Activated CD4-positive, alpha-beta T cell treated with anti-CD3 and anti-CD28 coated beads, Interleukin-2, amount 50 U/mL, for 24 hours (primary cell): ENCODE measurements at regions not wholly inside any gene's neighbourhood (a gene's known extent, or its start where the extent isn't known, plus 50 kb on each side); places are given as distances from the start of the nearest gene placed in this dataset.
"Not testable (repeated sequence)": the region's sequence is repeated elsewhere in the genome, so short reads cannot be mapped to it uniquely, and the experiment has no call there.

Experiments
- DNase-seq, 2 donors: peaks; one replicate each; pipeline ENCODE4 v3.0.0-alpha.2; 2020; ENCODE audit warnings: low read depth in 1 of 2, low spot score in 1 of 2

DNA sequence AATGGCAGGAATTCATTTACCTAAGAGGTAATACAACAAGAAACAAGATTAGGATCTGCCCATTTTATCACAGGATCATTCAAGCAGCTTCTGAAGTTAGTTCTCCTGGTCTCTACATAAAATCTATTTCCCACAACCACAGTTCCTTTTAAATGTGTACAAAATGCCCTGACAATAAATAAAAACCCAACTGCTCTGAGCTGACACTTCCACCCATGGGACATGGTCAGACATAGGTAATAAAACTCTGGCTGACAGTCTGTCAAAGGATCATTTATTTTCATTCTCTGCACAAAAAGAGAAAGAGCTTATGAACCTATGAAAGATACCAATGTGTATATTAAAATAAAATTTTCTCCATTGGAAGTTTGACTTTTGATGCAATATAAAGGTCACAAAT lies 145.4 kb upstream of the PALMD start:
- no peak for DNase-seq

DNA sequence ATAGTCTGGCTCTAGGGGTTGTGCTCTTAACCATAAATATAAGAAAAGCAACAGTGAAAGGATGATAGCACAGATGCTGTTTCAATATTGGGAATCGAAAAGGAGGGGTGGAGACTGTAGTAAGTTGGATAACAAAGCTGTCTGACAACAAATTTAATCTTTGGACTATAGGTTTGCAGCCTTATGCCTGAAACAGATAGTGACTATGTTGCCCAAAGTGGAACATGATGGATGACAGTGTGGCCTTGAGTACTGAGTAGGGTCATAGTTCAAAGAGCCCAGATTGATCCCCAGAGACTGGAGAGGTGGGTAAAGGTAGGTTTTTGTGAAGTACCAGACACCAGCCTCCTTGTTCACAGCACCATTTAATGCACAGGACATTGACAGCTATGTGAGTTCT lies 144.0 kb upstream of the PALMD start:
- no peak for DNase-seq

DNA sequence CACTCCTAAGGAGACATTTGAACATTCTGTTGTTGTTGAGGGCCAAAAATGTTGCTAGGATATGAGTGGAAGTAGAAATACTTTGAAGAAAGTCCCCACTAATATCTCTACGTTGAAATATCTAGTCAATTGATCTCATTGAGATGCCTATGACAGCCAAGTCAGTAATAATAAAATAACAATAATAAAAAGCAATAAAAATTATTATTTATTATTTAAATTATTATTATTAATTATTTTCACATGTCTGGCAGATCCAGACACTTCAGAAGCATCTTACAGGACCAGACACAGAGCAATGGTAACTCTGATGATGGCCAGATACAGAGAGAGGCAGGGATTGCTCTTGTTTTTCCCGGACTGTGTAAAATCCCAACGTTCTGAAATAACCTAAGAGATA lies 143.5 kb upstream of the PALMD start:
- DNase-seq = no peak

DNA sequence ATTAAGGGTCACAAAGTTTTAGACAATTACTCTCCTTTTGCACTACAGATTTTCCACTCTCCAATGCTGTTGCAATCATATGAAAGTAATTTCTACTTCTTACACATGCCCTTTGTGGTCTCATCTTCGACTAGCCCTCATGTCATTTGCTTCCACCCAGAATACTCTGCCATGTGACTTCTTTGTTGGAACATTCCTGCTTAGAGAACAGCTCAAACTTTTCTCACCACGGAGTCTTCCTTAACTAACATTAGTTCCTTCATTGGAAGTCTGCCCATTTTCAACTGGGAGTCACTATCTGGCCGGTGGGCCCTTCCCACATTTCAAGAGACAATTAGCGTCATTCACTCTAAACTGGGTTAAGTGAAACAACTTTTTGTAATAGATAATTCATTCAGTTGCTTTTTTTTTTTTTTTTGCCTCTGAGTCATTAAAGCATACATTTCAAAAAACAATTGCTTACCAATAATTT lies 142.6 kb upstream of the PALMD start:
- no peak for DNase-seq

DNA sequence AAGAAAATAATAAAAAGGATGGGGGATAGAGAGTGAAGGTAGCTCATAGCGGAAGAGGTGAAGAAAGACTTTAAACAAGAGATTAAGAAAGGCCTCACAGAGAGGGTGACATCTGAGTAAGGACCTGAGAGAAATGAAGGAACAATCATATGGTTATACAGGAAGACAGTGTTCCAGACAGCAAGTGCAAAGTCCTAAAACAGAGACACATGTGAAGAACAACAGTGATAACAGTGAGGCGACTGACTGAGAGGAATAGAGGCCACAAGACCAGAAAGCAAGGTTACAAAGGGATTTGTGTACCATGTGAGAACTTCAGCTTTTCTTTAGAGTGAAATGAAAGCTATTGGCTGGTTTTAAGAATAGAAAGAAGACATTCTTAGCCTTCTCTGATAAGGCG lies 141.6 kb upstream of the PALMD start:
- DNase-seq = no peak

DNA sequence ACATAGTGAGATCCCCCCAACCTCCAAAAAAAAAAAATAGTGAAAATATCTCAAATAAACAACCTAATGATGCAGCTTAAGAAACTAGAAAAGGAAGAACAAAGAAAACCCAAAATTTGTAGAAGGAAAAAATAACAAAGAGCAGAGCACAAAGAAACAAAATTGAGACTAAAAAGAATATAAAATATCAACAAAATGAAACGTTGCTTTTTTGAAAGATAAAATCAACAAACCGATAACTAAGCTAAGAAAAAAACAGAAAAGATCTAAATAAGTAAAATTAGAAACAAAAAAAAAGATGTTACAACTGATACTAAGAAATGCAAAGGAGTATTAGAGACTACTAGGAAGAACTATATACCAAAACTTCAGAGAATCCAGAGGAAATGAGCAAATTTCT lies 139.3 kb upstream of the PALMD start:
- DNase-seq = no peak

DNA sequence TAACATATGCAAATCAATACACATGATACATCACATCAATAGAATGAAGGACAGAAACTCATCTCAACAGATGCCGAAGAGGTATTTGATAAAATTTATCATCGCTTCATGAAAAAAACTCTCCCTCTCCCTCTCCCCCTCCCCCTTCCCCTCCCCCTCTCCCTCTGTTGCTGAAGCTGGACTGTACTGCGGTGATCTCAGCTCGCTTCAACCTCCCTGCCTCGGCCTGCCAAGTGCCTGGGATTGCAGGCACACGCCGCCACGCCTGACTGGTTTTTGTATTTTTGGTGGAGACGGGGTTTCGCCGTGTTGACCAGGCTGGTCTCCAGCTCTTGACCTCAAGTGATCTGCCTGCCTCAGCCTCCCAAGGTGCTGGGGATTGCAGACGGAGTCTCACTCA lies 138.5 kb upstream of the PALMD start:
- not testable (repeated sequence) for DNase-seq

DNA sequence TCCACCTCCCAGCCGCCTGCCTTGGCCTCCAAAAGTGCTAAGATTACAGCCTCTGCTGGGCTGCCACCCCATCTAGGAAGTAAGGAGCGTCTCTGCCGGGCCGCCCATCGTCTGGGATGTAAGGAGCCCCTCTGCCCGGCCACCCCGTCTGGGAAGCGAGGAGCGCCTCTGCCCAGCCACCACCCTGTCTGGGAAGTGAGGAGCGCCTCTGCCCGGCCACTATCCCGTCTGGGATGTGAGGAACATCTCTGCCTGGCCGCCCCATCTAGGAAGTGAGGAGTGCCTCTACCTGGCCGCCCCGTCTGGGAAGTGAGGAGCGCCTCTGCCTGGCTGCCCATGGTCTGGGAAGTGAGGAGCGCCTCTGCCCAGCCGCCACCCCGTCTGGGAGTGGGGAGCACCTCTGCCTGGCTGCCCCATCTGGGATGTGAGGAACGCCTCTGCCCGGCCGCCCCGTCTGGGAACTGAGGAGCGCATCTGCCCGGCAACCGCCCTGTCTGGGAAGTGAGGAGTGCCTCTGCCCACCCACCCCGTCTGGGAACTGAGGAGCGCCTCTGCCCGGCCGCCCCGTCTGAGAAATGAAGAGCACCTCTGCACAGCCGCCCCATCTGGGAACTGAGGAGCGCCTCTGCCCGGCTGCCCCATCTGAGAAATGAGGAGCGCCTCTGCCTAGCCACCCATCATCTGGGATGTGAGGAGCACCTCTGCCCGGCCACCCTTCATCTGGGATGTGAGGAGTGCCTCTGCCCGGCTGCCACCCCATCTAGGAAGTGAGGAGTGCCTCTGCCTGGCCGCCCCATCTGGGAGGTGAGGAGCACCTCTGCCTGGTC lies 137.8 kb upstream of the PALMD start:
- DNase-seq = no peak

DNA sequence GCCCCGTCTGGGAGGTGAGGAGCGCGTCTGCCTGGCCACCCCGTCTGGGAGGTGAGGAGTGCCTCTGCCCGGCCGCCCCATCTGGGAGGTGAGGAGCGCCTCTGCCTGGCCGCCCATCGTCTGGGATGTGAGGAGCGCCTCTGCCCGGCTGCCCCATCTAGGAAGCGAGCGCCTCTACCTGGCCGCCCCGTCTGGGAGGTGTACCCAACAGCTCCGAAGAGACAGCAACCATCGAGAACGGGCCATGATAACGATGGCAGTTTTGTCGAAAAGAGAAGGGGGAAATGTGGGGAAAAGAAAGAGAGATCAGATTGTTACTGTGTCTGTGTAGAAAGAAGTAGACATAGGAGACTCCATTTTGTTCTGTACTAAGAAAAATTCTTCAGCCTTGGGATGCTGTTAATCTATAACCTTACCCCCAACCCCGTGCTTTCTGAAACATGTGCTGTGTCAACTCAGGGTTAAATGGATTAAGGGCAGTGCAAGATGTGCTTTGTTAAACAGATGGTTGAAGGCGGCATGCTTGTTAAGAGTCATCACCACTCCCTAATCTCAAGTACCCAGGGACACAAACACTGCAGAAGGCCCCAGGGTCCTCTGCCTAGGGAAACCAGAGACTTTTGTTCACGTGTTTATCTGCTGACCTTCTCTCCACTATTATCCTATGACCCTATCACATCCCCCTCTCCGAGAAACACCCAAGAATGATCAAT lies 137.0 kb upstream of the PALMD start:
- not testable (repeated sequence) for DNase-seq

DNA sequence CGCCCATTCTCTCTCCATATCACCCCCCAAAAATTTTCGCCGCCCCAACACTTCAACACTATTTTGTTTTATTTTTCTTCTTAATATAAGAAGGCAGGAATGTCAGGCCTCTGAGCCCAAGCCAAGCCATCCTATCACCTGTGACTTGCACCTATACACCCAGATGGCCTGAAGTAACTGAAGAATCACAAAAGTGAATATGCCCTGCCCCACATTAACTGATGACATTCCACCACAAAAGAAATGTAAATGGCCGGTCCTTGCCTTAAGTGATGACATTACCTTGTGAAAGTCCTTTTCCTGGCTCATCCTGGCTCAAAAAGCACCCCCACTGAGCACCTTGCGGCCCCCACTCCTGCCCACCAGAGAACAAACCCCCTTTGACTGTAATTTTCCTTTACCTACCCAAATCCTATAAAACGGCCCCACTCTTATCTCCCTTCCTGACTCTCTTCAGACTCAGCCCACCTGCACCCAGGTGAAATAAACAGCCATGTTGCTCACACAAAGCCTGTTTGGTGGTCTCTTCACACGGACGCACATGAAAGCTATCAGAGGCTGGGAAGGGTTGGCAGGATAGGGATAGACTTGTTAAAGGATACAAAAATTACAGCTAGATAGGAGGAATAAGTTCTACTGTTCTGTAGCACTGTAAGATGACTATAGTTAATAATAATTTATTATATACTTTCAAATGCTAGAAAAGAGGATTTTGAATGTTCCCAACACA lies 130.9 kb upstream of the PALMD start:
- not testable (repeated sequence) for DNase-seq

DNA sequence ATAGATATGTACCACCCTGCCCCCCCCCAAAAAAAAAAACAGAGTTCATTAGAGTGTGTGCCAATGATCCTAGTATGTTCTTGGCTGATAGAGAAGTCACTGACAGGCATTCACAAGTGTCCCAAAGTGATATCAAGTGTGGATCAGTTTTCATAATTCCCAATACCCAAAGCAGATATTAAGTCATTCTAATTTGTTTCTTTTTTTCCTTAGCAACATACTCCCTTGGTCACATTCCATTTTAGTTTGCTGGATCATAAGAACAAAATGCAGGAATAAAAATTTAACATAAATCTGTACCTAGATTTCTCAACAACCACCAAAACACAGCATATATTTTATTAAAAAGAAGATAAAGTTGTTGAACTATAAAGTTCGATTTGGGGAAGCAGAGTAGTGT lies 129.8 kb upstream of the PALMD start:
- DNase-seq = no peak

DNA sequence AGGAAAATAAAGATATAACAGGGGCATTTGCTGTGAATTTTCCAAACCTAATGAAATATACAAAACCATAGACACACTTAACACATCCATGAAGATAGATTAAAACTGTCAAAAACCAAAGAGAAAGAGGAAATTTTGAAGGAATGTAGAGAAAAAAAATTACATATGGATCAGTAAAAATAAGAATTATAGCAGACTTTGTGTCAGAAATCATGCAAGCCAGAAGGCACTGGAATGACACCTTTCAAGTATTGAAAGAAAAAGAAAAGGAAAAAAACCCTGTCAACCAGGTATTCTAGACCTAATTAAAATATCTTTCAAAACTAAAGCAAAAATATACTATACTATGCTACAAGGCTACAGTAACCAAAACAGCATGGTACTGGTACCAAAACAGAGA lies 125.8 kb upstream of the PALMD start:
- DNase-seq = no peak

DNA sequence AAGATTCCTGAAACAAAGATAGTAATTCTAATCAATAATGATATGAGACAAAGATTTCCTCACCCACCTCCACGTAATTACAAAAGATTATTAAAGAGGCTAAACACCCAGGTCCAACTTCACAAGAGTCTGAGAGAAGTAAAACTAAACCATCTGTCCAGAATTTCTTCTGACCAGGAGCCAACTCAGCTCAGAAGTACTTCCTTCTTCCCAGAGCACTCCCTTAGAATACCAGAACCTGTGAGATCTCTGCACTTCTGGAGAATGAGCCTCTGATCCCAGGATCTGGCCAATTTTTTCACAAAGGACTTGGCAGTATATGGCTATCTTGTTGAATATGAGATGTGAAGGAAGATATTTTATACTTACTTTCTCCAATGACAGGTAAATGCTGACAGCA lies 120.6 kb upstream of the PALMD start:
- no peak for DNase-seq

DNA sequence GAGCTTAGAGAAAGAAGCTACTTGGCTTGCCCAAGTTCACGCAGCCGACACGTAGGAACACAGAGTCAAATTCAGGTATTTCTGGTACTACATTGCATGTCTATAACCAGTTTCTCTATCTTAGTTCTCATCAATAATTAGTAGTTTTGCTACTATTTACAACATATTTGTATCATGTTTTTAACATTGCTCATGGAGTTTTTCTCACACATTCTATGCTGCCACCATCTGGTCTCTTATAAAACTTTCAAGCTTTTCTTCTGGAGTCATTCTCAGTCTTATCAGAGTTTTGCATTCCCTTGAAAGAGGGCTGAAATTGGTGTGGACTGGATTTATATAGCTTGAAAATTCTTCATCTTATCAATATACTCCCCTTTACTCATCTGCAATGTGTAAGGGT lies 118.8 kb upstream of the PALMD start:
- no peak for DNase-seq

DNA sequence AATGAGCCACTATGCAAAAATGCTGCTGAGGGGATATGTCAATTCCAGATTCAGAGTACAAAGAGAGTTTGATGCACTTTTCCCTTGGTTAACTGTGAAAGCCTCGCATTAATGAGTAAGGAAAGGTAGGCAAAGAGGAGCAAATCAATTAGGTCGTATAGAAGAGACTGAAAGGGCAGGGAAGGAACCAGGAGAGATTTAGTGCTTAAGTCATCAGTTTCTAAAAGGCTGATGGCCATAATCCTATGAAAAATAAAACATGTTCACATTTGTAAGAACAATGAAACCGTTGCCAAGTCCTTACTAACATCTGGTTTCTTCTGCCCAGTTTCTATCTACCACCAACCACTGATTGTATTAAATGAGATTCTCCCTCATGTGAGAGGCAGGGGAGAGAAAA lies 118.4 kb upstream of the PALMD start:
- DNase-seq = no peak

DNA sequence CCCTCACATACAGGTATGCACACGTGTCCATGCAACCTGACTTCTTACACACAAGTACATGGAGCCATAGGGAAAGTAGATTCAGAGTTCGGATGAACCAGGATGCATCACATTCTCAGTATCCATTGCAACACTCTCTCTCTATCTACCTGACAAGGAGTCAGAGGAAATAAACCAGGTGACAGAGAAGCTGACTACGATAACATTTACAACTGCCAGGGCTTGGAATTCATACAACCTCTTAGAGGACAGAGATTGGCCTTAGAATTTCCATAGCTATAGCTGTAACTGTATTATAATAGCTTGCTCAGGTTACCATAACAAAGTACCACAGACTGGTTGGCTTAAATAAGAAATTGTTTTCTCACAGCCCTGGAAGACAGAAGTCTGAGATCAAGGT lies 116.9 kb upstream of the PALMD start:
- DNase-seq = no peak

DNA sequence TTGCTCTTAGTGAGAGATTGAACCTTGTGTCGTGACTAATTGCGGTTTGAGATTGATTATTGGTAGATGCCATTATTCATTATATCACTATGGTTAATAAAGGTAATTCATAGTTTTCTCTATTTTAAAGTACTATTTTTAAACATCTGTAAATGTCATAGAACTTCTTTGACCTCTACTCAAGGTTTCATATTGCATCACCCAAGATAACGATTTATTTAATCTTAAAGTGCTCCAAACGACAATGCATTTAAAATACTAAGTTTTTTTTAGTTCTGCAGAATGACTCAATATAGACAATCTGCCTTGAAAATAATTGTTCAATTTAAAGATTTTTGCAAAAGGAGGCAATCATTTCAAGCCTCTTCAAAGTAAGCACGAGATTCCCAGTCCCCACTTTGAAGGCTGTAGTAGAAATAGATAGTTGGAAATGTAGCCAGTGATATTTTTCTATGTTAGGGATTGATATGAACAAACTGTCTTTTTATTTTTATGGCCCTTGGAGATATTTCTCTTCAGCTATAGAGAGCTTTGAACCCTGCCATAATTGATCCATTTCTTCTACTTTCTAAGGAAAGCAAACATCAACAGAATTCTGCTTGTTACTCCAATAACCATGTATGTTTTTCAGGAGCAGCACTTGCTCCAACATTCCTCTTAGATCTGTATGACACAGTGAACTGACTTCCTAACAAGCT lies 114.2 kb upstream of the PALMD start:
- no peak for DNase-seq

DNA sequence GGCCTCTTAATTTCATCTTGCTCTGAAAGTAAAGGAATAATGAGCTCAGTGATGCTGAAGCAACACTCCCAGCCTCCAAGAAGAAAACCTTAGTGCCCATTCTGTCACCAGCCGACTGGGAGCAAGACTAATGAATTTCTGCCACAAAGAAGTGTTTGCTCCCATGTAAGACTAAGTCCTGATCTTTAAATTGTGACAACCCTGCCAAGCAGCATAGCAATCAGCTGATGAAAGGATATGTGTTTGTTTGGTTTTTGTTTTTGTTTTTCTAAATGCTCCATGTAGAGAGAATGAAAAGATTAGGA lies 113.7 kb upstream of the PALMD start:
- DNase-seq = no peak

DNA sequence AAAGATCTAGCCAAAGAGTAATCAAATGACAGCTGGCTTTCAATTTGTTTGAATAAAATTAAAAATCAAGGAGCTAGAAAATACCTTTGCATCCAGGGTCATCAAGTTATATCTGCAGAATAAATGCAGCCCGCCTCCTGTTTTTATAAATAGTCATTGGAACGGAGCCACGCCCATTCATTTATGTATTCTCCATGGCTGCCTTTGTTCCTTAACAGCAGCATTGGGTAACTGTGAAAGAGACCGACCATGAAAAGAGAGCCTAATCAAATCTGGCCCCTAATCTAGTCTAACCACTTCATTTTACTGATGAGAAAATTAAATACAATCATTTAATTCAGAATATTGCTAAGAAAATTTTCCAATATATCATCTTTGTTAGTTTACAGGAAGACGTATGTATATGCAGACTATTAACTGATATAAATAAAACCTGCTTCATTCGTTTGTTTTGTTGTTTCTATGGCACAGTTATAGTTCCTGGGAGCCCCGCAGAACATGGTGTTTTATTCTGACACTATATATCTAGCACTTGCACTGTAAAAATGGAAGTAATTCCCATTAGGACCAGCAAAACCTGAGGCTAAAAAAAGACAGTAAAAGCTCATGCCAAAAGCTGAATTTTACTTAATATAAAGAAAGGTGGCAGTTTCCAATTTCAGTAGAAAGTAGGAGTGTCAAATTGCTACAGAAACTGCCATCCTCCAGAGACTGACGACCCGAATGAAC lies 111.8 kb upstream of the PALMD start:
- no peak for DNase-seq

DNA sequence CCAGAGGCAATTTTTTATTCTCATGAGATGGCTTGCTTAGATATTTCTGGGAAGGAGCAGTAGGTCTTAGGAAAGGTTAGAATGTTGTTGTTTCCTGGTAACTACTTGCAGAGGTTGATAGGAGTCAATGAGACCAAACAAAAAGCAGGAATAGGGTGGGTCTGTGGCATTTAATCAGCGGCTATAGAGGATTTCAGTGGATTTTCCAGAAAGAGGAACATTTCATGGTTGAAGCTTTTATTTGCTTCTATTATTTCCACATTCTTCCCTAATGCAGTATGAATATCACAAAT lies 111.3 kb upstream of the PALMD start:
- DNase-seq = no peak

DNA sequence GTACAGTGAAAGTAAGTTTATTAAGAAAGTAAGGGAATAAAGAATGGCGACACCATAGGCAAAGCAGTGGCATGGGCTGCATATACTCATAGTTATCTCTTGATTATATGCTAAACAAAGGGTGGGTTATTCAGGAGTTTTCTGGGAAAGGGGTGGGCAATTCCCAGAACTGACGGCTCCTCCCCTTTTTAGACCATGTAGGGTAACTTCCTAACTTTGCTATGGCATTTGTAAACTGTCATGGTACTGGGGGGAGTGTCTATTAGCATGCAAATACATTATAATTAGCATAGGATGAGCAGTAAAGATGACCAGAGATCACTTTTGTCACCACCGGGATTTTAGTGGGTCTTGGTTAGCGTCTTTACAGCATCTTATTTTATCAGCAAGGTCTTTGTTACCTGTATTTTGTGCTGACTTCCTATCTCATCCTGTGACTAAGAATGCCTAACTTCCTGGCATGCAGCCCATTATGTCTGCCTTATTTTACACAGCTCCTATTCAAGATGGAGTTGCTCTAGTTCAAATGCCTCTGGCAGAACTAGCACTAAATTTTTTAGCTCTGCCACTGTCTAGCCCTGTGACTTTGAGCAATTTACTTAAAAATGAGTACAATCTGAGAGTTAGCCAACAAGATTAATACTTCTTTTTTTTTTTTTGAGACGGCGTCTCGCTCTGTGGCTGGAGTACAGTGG lies 110.3 kb upstream of the PALMD start:
- DNase-seq = no peak
